K562 (cell line): ENCODE measurements at regions not wholly inside any gene's neighbourhood (a gene's known extent, or its start where the extent isn't known, plus 50 kb on each side); places are given as distances from the start of the nearest gene placed in this dataset.

Experiments
- BCLAF1 ChIP-seq, 2 experiments: fragments of 450-650 bp in 1 of 2; IDR thresholded peaks; 2 replicates each; pipeline ENCODE4 v1.6.1; 2011 to 2017; ENCODE audit warnings: low read depth in 2 of 2, antibody characterized with exemption in 1 of 2, borderline replicate concordance in 1 of 2, low read length in 1 of 2, mild to moderate bottlenecking in 1 of 2, mixed read lengths in 1 of 2; ENCODE audit not compliant: control insufficient read depth in 1 of 2
- CC2D1A ChIP-seq: fragments of 450-650 bp; IDR thresholded peaks from 2 replicates; pipeline ENCODE4 v1.6.1; 2017; ENCODE audit warnings: mild to moderate bottlenecking
- DPF2 ChIP-seq: fragments of 450-650 bp; IDR thresholded peaks from 2 replicates; pipeline ENCODE4 v1.6.1; 2016
- ELF1 ChIP-seq: fragments of 200-800 bp; sonication (Bioruptor generic); IDR thresholded peaks from 2 replicates; pipeline ENCODE4 v1.6.1; 2016; ENCODE audit warnings: missing genetic modification characterization, missing compliant biosample characterization
- FOXA1 ChIP-seq: fragments of 450-650 bp; IDR thresholded peaks from 2 replicates; pipeline ENCODE4 v1.6.1; 2016; ENCODE audit warnings: mild to moderate bottlenecking, borderline replicate concordance
- FUS ChIP-seq: fragments of 200-400 bp; formaldehyde crosslinking; optimal IDR thresholded peaks from 2 replicates; pipeline ENCODE3; 2017; ENCODE audit warnings: low read depth, low read length
- GTF2F1 ChIP-seq: IDR thresholded peaks from 2 replicates; pipeline ENCODE4 v1.6.1; 2011; ENCODE audit warnings: low read depth, low read length, improper control_type of control experiment
- HDAC1 ChIP-seq, 2 experiments: fragments of 450-650 bp; IDR thresholded peaks; 2 replicates each; pipeline ENCODE4 v1.6.1; 2016 to 2017; ENCODE audit warnings: inconsistent platforms in 1 of 2, mild to moderate bottlenecking in 1 of 2, moderate library complexity in 1 of 2
- HDAC3 ChIP-seq: fragments of 450-650 bp; IDR thresholded peaks from 2 replicates; pipeline ENCODE4 v1.6.1; 2018; ENCODE audit warnings: borderline replicate concordance, mild to moderate bottlenecking, moderate library complexity; ENCODE audit not compliant: partially characterized antibody
- HNRNPUL1 ChIP-seq: fragments of 200-400 bp; formaldehyde crosslinking; IDR thresholded peaks from 2 replicates; pipeline ENCODE4 v1.6.1; 2017; ENCODE audit warnings: low read length
- ILF3 ChIP-seq: fragments of 450-650 bp; IDR thresholded peaks from 2 replicates; pipeline ENCODE4 v1.6.1; 2018; ENCODE audit warnings: antibody characterized with exemption, mild to moderate bottlenecking, moderate library complexity, borderline replicate concordance
- KLF16 ChIP-seq: IDR thresholded peaks from 2 replicates; pipeline ENCODE4 v1.6.1; 2016; ENCODE audit warnings: antibody characterized with exemption
- MECOM ChIP-seq: fragments of 250-450 bp; sonication (Bioruptor Pico); IDR thresholded peaks from 2 replicates; pipeline ENCODE4 v1.8.0; 2022; ENCODE audit warnings: inconsistent platforms
- MED1 ChIP-seq: sonication (generic); formaldehyde crosslinking; IDR thresholded peaks from 2 replicates; pipeline ENCODE4 v1.8.1; 2023; ENCODE audit warnings: missing genetic modification reagents, borderline replicate concordance
- MEIS2 ChIP-seq: fragments of 450-650 bp; IDR thresholded peaks from 2 replicates; pipeline ENCODE4 v1.6.1; 2014; ENCODE audit warnings: mild to moderate bottlenecking; ENCODE audit not compliant: partially characterized antibody
- NCOA2 ChIP-seq, 2 experiments: fragments of 450-650 bp; IDR thresholded peaks; 2 replicates each; pipeline ENCODE4 v1.6.1; 2018; ENCODE audit warnings: mild to moderate bottlenecking in 2 of 2, moderate library complexity in 1 of 2; ENCODE audit not compliant: partially characterized antibody in 2 of 2
- NCOA6 ChIP-seq: fragments of 450-650 bp; IDR thresholded peaks from 2 replicates; pipeline ENCODE4 v1.6.1; 2017; ENCODE audit warnings: mild to moderate bottlenecking
- RFX1 ChIP-seq: fragments of 450-650 bp; IDR thresholded peaks from 2 replicates; pipeline ENCODE4 v1.6.1; 2016; ENCODE audit warnings: mild to moderate bottlenecking, moderate library complexity
- SMARCA5 ChIP-seq: fragments of 450-650 bp; IDR thresholded peaks from 2 replicates; pipeline ENCODE4 v1.6.1; 2016
- SMARCB1 ChIP-seq: IDR thresholded peaks from 2 replicates; pipeline ENCODE4 v1.6.1; 2011; ENCODE audit warnings: improper control_type of control experiment, low read depth; ENCODE audit not compliant: insufficient read length
- ZNF239 ChIP-seq: fragments of 250-450 bp; sonication (Bioruptor Pico); IDR thresholded peaks from 2 replicates; pipeline ENCODE4 v1.4.0; 2020; ENCODE audit warnings: mild to moderate bottlenecking
- TF ChIP-seq, protein P1 (sequence below): fragments of 450-650 bp; formaldehyde crosslinking; IDR thresholded peaks from 2 replicates; pipeline ENCODE4 v1.4.0; 2020; ENCODE audit warnings: mild to moderate bottlenecking, moderate library complexity
- TF ChIP-seq, protein P2 (sequence below), 2 experiments: fragments of 450-650 bp; IDR thresholded peaks; 2 replicates each; pipeline ENCODE4 v1.6.1; 2016
- TF ChIP-seq, protein P3 (sequence below): fragments of 450-650 bp; IDR thresholded peaks from 2 replicates; pipeline ENCODE4 v1.6.1; 2017; ENCODE audit warnings: mild to moderate bottlenecking, moderate library complexity

DNA sequence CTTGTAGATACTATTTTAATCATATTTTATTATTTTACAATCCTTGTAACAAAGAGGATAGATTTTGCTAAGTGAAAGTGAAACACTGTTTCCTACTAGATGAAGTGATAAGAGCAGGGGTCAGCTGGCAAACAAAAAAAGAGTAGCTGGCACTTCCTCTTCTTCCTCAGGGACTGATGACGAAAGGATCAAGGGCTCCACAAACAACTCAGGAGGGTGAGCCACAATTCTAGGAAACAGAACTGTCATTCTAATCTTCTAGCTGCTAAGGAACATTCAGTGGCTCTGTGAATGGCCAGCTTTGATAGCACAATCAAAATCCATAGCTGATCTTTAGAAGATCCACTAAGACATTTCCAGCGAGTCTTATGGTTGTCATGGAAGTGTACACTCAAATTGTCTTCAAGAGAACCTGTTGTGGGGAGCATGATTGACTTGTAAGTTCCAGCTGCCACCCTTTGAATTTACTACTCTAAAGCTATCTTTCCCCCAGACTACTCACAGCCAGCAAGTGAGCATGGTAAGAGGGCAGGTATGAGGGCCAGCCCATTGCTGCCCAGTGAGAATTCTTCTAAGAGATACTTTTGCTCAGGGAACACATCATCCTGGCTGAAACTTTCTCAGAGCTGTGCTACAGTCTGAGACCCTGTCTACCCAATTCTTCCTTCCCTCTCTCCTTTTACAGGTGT lies 275.7 kb upstream of the RASGEF1B start (continued):
- TF ChIP-seq, protein P1, sequence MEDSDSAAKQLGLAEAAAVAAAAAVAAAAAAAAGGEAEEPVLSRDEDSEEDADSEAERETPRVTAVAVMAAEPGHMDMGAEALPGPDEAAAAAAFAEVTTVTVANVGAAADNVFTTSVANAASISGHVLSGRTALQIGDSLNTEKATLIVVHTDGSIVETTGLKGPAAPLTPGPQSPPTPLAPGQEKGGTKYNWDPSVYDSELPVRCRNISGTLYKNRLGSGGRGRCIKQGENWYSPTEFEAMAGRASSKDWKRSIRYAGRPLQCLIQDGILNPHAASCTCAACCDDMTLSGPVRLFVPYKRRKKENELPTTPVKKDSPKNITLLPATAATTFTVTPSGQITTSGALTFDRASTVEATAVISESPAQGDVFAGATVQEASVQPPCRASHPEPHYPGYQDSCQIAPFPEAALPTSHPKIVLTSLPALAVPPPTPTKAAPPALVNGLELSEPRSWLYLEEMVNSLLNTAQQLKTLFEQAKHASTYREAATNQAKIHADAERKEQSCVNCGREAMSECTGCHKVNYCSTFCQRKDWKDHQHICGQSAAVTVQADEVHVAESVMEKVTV (CRISPR knock-in tag), result no peak
- TF ChIP-seq DPF2 (peak; percentile 30; the same call in 1 of the 2 replicates), ZNF239 (CRISPR knock-in tag) (no peak), SMARCB1 (peak; percentile 36), HDAC3 (no peak), ILF3 (no peak), HNRNPUL1 (no peak), FUS (no peak), CC2D1A (peak; percentile 41; the same call in 1 of the 2 replicates), KLF16 (no peak), BCLAF1 (IDR thresholded peaks at IDR 0.05; ENCODE audit: borderline replicate concordance in 1 of 2, control insufficient read depth in 1 of 2, low read depth in 2 of 2, low read length in 1 of 2) (no peak), RFX1 (peak; percentile 45), MECOM (CRISPR knock-in tag) (no peak), GTF2F1 (no peak), MEIS2 (peak; percentile 28), MED1 (no peak), ELF1 (tag) (peak; percentile 66), FOXA1 (no peak), NCOA2 (IDR thresholded peaks at IDR 0.05; ENCODE audit: partially characterized antibody in 2 of 2) (peak in 1 of 2 experiments; percentile 50), HDAC1 (IDR thresholded peaks at IDR 0.05) (peak in 1 of 2 experiments; percentile 37; a peak in 2 of 4 replicates), NCOA6 (no peak), SMARCA5 (no peak)
- TF ChIP-seq, protein P2, sequence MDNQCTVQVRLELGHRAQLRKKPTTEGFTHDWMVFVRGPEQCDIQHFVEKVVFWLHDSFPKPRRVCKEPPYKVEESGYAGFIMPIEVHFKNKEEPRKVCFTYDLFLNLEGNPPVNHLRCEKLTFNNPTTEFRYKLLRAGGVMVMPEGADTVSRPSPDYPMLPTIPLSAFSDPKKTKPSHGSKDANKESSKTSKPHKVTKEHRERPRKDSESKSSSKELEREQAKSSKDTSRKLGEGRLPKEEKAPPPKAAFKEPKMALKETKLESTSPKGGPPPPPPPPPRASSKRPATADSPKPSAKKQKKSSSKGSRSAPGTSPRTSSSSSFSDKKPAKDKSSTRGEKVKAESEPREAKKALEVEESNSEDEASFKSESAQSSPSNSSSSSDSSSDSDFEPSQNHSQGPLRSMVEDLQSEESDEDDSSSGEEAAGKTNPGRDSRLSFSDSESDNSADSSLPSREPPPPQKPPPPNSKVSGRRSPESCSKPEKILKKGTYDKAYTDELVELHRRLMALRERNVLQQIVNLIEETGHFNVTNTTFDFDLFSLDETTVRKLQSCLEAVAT (IDR thresholded peaks at IDR 0.05), result no peak
- TF ChIP-seq, protein P3, sequence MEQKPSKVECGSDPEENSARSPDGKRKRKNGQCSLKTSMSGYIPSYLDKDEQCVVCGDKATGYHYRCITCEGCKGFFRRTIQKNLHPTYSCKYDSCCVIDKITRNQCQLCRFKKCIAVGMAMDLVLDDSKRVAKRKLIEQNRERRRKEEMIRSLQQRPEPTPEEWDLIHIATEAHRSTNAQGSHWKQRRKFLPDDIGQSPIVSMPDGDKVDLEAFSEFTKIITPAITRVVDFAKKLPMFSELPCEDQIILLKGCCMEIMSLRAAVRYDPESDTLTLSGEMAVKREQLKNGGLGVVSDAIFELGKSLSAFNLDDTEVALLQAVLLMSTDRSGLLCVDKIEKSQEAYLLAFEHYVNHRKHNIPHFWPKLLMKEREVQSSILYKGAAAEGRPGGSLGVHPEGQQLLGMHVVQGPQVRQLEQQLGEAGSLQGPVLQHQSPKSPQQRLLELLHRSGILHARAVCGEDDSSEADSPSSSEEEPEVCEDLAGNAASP, result no peak
